ENCODE measurements at regions not wholly inside any gene's neighbourhood (a gene's known extent, or its start where the extent isn't known, plus 50 kb on each side); places are given as distances from the start of the nearest gene placed in this dataset.

- peak overlapping the region; percentile 31 for H3K4me3 Mint-ChIP-seq
- peaks cover 5% of the 10 kb centered on the region for H3K36me3 Mint-ChIP-seq
- H3K4me1 Mint-ChIP-seq (ENCODE audit: unreplicated experiment), result peaks cover 26% of the 10 kb centered on the region
- no peak for TF ChIP-seq CTCF (conservative IDR thresholded peaks at IDR 0.05)
- peaks cover 4% of the 10 kb centered on the region for H3K9me3 Mint-ChIP-seq
- peaks cover 41% of the 10 kb centered on the region for H3K27me3 Mint-ChIP-seq
- H3K27ac Mint-ChIP-seq, result no peak overlapping the region
- no peak for DNase-seq (ENCODE audit: extremely low spot score, unreplicated experiment)
Measured at GRCh38 chr12:111150360-111150759, 218.5 kb downstream of the PHETA1 start.

- Mint-ChIP-seq H3K27ac (no peak overlapping the region), H3K27me3 (peaks cover 44% of the 10 kb centered on the region), H3K36me3 (peaks cover 5% of the 10 kb centered on the region), H3K9me3 (peaks cover 4% of the 10 kb centered on the region), H3K4me1 (ENCODE audit: unreplicated experiment) (peaks cover 23% of the 10 kb centered on the region), H3K4me3 (no peak overlapping the region)
- no peak for TF ChIP-seq CTCF (conservative IDR thresholded peaks at IDR 0.05)
- DNase-seq (ENCODE audit: extremely low spot score, unreplicated experiment), result no peak
Measured at GRCh38 chr12:111149299-111149698, 219.6 kb downstream of the PHETA1 start.

GRCh38 chr12:111148005-111148404, 220.9 kb downstream of the PHETA1 start:
- no peak for TF ChIP-seq CTCF (conservative IDR thresholded peaks at IDR 0.05)
- peaks cover 30% of the 10 kb centered on the region for H3K4me1 Mint-ChIP-seq (ENCODE audit: unreplicated experiment)
- peaks cover 49% of the 10 kb centered on the region for H3K27me3 Mint-ChIP-seq
- H3K36me3 Mint-ChIP-seq, result peaks cover 5% of the 10 kb centered on the region
- peaks cover 4% of the 10 kb centered on the region for H3K9me3 Mint-ChIP-seq
- H3K4me3 Mint-ChIP-seq, result no peak overlapping the region
- no peak for DNase-seq (ENCODE audit: extremely low spot score, unreplicated experiment)
- no peak overlapping the region for H3K27ac Mint-ChIP-seq

- H3K36me3 Mint-ChIP-seq, result peaks cover 5% of the 10 kb centered on the region
Measured at GRCh38 chr12:111143271-111143670, 222.9 kb upstream of the MYL2 start.

GRCh38 chr12:111141205-111141604, 220.8 kb upstream of the MYL2 start:
- DNase-seq (ENCODE audit: extremely low spot score, unreplicated experiment), result no peak
- no peak overlapping the region for H3K27ac Mint-ChIP-seq
- peaks cover 52% of the 10 kb centered on the region for H3K27me3 Mint-ChIP-seq
- no peaks in the 10 kb centered on the region for H3K9me3 Mint-ChIP-seq
- no peak for TF ChIP-seq CTCF (conservative IDR thresholded peaks at IDR 0.05)
- H3K4me3 Mint-ChIP-seq, result no peak overlapping the region
- peaks cover 32% of the 10 kb centered on the region for H3K4me1 Mint-ChIP-seq (ENCODE audit: unreplicated experiment)
- H3K36me3 Mint-ChIP-seq, result peaks cover 2% of the 10 kb centered on the region

More at GRCh38 chr12:111143271-111143670, 222.9 kb upstream of the MYL2 start:
- H3K4me3 Mint-ChIP-seq, result peak overlapping the region; percentile 64
- H3K4me1 Mint-ChIP-seq (ENCODE audit: unreplicated experiment), result peaks cover 32% of the 10 kb centered on the region
- TF ChIP-seq CTCF (conservative IDR thresholded peaks at IDR 0.05), result no peak
- no peak for DNase-seq (ENCODE audit: extremely low spot score, unreplicated experiment)
- no peak overlapping the region for H3K27ac Mint-ChIP-seq
- H3K9me3 Mint-ChIP-seq, result peaks cover 4% of the 10 kb centered on the region
- H3K27me3 Mint-ChIP-seq, result peaks cover 60% of the 10 kb centered on the region

GRCh38 chr12:111138016-111138415, 217.6 kb upstream of the MYL2 start:
- no peak overlapping the region for H3K4me3 Mint-ChIP-seq
- H3K27ac Mint-ChIP-seq, result no peak overlapping the region
- peaks cover 17% of the 10 kb centered on the region for H3K4me1 Mint-ChIP-seq (ENCODE audit: unreplicated experiment)
- H3K27me3 Mint-ChIP-seq, result peaks cover 32% of the 10 kb centered on the region
- no peak for DNase-seq (ENCODE audit: extremely low spot score, unreplicated experiment)
- H3K36me3 Mint-ChIP-seq, result peaks cover 6% of the 10 kb centered on the region
- peaks cover 16% of the 10 kb centered on the region for H3K9me3 Mint-ChIP-seq
- no peak for TF ChIP-seq CTCF (conservative IDR thresholded peaks at IDR 0.05)

Measured in type B pancreatic cell (in vitro differentiated cells).